T-helper 2 cell (primary cell): ENCODE measurements at regions not wholly inside any gene's neighbourhood (a gene's known extent, or its start where the extent isn't known, plus 50 kb on each side); places are given as distances from the start of the nearest gene placed in this dataset.

Experiments used
- DNase-seq, 5 experiments: peaks; one replicate each; pipeline versions ENCODE4 v3.0.0 to v3.0.0-alpha.2; 2012 to 2022

GRCh38 chr16:85312642-85313525 lies 200.6 kb upstream of the CIBAR2 start:
- no peak for DNase-seq

- no peak for DNase-seq
Measured at GRCh38 chr16:85313526-85314301, 201.4 kb upstream of the CIBAR2 start.

- no peak for DNase-seq
Measured at GRCh38 chr16:85314512-85314971, 202.3 kb upstream of the CIBAR2 start.

- DNase-seq: no peak
Measured at GRCh38 chr16:85315866-85316265, 203.6 kb upstream of the CIBAR2 start.

- peak in 1 of 5 experiments; percentile 49 for DNase-seq
Measured at GRCh38 chr16:85316321-85316919, 204.1 kb upstream of the CIBAR2 start.

- no peak for DNase-seq
Measured at GRCh38 chr16:85316944-85317343, 204.7 kb upstream of the CIBAR2 start.

- DNase-seq: no peak
Measured at GRCh38 chr16:85317704-85318103, 205.4 kb upstream of the CIBAR2 start.

- DNase-seq: no peak
Measured at GRCh38 chr16:85319208-85319983, 207.1 kb upstream of the CIBAR2 start.

GRCh38 chr16:85319984-85320440 lies 207.7 kb upstream of the CIBAR2 start:
- no peak for DNase-seq

- DNase-seq: no peak
Measured at GRCh38 chr16:85320677-85321385, 208.6 kb upstream of the CIBAR2 start.

- DNase-seq: no peak
Measured at GRCh38 chr16:85321509-85322271, 209.4 kb upstream of the CIBAR2 start.

- DNase-seq: no peak
Measured at GRCh38 chr16:85323230-85323960, 211.1 kb upstream of the CIBAR2 start.

- DNase-seq: no peak
Measured at GRCh38 chr16:85323961-85324253, 211.6 kb upstream of the CIBAR2 start.

- no peak for DNase-seq
Measured at GRCh38 chr16:85324488-85324887, 212.2 kb upstream of the CIBAR2 start.

GRCh38 chr16:85326113-85326793 lies 214.0 kb upstream of the CIBAR2 start:
- no peak for DNase-seq

- DNase-seq: no peak
Measured at GRCh38 chr16:85326794-85327181, 214.5 kb upstream of the CIBAR2 start.

GRCh38 chr16:85327731-85328675 lies 215.7 kb upstream of the CIBAR2 start:
- no peak for DNase-seq

GRCh38 chr16:85328676-85329058 lies 216.4 kb upstream of the CIBAR2 start:
- no peak for DNase-seq
